ENCODE measurements at regions not wholly inside any gene's neighbourhood (a gene's known extent, or its start where the extent isn't known, plus 50 kb on each side); places are given as distances from the start of the nearest gene placed in this dataset.

GRCh38 chr2:199631129-199631528 is 173.4 kb upstream of the SATB2 start:
- ChIA-PET POLR2A (no interaction called here), CTCF (ENCODE audit: low intra/inter-chr PET ratio, low total read pairs) (no interaction called here)
- no peaks in the 10 kb centered on the region for H3K36me3 ChIP-seq (replicated peaks in 1 of 2; ENCODE audit: control insufficient read depth in 1 of 2, insufficient read depth in 2 of 2, low read length in 2 of 2)
- BruUV-seq (replicated peaks), result no TSS peak
- in situ Hi-C loops (cut with HindIII; ENCODE audit: extremely low pct_ligation_motif_present, low pct_unique_long_range_greater_than_20kb), result no loop called here
- H3K79me2 ChIP-seq (ENCODE audit: insufficient read depth, low read length), result no peaks in the 10 kb centered on the region
- FAIRE-seq (no peak), ATAC-seq (no peak), DNase-seq (ENCODE audit: low spot score) (no peak)
- no peak overlapping the region for H3K9ac ChIP-seq (ENCODE audit: insufficient read depth, low read depth, low read length)
- WGBS (ENCODE audit: low lambda C conversion rate), result 27% methylated on average over 4 of the region's 4 CpGs
- H3K4me3 ChIP-seq (replicated peaks in 1 of 3; ENCODE audit: insufficient read depth in 1 of 3, low read depth in 2 of 3, low read length in 3 of 3), result no peak overlapping the region
- intact Hi-C loops (cut with micrococcal nuclease; ENCODE audit: unreplicated experiment), result no loop called here
- H3K27ac ChIP-seq (ENCODE audit: extremely low read length, insufficient read depth, low read length), result no peak overlapping the region
- no peaks in the 10 kb centered on the region for H3K9me3 ChIP-seq (ENCODE audit: low read length)
- no peak overlapping the region for H2AFZ ChIP-seq (ENCODE audit: low read length)
- H4K20me1 ChIP-seq (ENCODE audit: insufficient read depth, low read length), result no peaks in the 10 kb centered on the region
- no peaks in the 10 kb centered on the region for H3K4me1 ChIP-seq (ENCODE audit: insufficient read depth, low read length)
- no peak overlapping the region for H3K4me2 ChIP-seq (ENCODE audit: low read depth, low read length)
- no peaks in the 10 kb centered on the region for H3K27me3 ChIP-seq (ENCODE audit: control insufficient read depth in 1 of 2, insufficient read depth in 2 of 2, low read length in 2 of 2)
- TF ChIP-seq MEIS1 (CRISPR knock-in tag; IDR thresholded peaks at IDR 0.05; ENCODE audit: borderline replicate concordance) (no peak), ZBTB38 (CRISPR knock-in tag; IDR thresholded peaks at IDR 0.05) (no peak), MXD4 (CRISPR knock-in tag; IDR thresholded peaks at IDR 0.05) (no peak), ZNF136 (CRISPR knock-in tag; IDR thresholded peaks at IDR 0.05; ENCODE audit: low read depth) (no peak), SIN3A (IDR thresholded peaks at IDR 0.05; ENCODE audit: borderline replicate concordance, low read depth, low read length) (no peak), PLSCR1 (CRISPR knock-in tag; IDR thresholded peaks at IDR 0.05; ENCODE audit: borderline replicate concordance) (no peak), HINFP (CRISPR knock-in tag; IDR thresholded peaks at IDR 0.05; ENCODE audit: low read depth) (no peak), MEIS2 (CRISPR knock-in tag; IDR thresholded peaks at IDR 0.05) (no peak), ZC3H4 (CRISPR knock-in tag; IDR thresholded peaks at IDR 0.05; ENCODE audit: borderline replicate concordance) (no peak), PAXIP1 (CRISPR knock-in tag; conservative IDR thresholded peaks at IDR 0.05) (no peak), IKZF4 (CRISPR knock-in tag; IDR thresholded peaks at IDR 0.05; ENCODE audit: borderline replicate concordance, low read depth, not compliant biosample characterization) (no peak), THRA (CRISPR knock-in tag; IDR thresholded peaks at IDR 0.05; ENCODE audit: borderline replicate concordance) (no peak), SOX13 (IDR thresholded peaks at IDR 0.05) (no peak), SOX13 (CRISPR knock-in tag; conservative IDR thresholded peaks at IDR 0.05 in 1 of 2, IDR thresholded peaks at IDR 0.05 in 1 of 2) (no peak), ZNF629 (CRISPR knock-in tag; conservative IDR thresholded peaks at IDR 0.05) (no peak), NFKB2 (CRISPR knock-in tag; IDR thresholded peaks at IDR 0.05; ENCODE audit: borderline replicate concordance) (no peak), YEATS4 (CRISPR knock-in tag; IDR thresholded peaks at IDR 0.05; ENCODE audit: borderline replicate concordance) (no peak), ZNF724P (CRISPR knock-in tag; IDR thresholded peaks at IDR 0.05; ENCODE audit: borderline replicate concordance) (no peak)
